T-helper 17 cell (primary cell): ENCODE measurements at regions not wholly inside any gene's neighbourhood (a gene's known extent, or its start where the extent isn't known, plus 50 kb on each side); places are given as distances from the start of the nearest gene placed in this dataset.

Experiments used
- ATAC-seq: fragments of 150-1000 bp; cut with Tn5 transposase; 2 replicates; pipeline ENCODE4 v1.10.0; 2021; ENCODE audit warnings: mild to moderate bottlenecking, moderate library complexity
- DNase-seq, 3 donors: peaks; one replicate each; pipeline versions ENCODE4 v3.0.0 to v3.0.0-alpha.2; 2020 to 2021
- H3K9me3 ChIP-seq: one replicate; pipeline ENCODE4 v1.7.0; 2013; ENCODE audit warnings: low read length, mild to moderate bottlenecking; ENCODE audit not compliant: control insufficient read depth, poor library complexity, severe bottlenecking
- H3K27ac Mint-ChIP-seq: one replicate; pipeline ENCODE4 v1.8.0; 2022; ENCODE audit warnings: mild to moderate bottlenecking, moderate library complexity, mixed read lengths
- H3K27me3 Mint-ChIP-seq: one replicate; pipeline ENCODE4 v1.8.0; 2022; ENCODE audit warnings: mixed read lengths
- H3K36me3 Mint-ChIP-seq: one replicate; pipeline ENCODE4 v1.8.0; 2022; ENCODE audit warnings: low read depth, mixed read lengths
- H3K4me1 Mint-ChIP-seq: one replicate; pipeline ENCODE4 v1.8.0; 2022; ENCODE audit warnings: mild to moderate bottlenecking, mixed read lengths
- H3K4me3 Mint-ChIP-seq: one replicate; pipeline ENCODE4 v1.8.0; 2022; ENCODE audit warnings: mild to moderate bottlenecking, moderate library complexity, mixed read lengths

DNA sequence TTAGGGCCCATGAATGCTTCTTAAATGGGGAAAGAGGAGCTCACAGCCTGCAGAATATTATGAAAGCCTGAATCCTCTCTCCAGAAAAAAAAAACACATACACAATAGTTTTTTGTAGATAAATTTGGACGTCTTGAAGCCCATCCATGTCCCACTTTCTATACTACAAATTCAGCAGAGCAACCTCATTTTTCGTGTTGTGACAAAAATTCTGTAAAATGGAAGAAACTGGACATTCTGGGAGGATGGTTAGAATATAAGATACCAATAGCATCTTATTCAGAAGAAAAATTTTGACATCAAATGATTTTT, 102.1 kb downstream of the ZNF281 start:
- DNase-seq (no peak), ATAC-seq (no peak)
- Mint-ChIP-seq H3K27ac (peak overlapping the region; percentile 47), H3K4me1 (peaks cover 14% of the 10 kb centered on the region), H3K27me3 (peaks cover 5% of the 10 kb centered on the region), H3K36me3 (peaks cover 2% of the 10 kb centered on the region), H3K4me3 (no peak overlapping the region)
- H3K9me3 ChIP-seq, result no peaks in the 10 kb centered on the region

DNA sequence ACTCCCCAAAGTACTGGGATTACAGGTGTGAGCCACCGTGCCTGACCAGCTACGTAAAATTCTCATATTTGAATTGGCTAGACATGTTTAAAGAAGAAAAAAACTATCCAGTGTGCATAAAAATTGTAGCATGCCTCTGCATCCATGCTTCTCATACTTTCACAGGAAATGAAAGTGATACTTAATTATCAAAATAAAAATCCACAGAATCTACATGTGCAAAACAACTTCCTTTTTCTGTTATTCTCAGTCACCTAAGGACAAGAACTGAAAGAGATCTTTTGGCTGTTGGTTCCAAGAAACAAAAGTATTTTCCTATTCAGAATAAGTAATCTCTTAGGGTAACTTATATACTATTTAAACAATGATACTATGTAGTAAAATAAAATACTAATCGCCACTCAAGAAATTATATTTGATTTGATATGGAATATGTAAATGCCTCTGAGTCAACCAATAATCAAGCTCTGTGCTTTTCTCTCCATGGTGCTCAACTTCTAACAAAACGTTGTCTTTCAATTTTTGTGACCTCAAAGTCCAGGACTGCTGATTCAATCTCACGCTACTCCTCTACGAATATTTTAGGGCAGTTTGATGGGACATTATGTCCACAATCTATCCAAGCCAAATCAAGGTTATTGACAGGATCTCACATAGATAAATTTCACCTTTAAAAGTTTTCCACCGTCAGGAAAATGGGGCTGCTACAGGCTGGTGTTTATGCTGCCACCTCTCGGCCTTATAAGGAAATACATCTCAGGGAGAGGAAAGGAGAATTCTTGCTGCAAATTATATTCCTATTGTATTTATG, 102.7 kb downstream of the ZNF281 start:
- peak; percentile 63 for ATAC-seq
- H3K27me3 Mint-ChIP-seq, result peaks cover under 1% of the 10 kb centered on the region

GRCh38 chr1:200305806-200306205, 104.0 kb downstream of the ZNF281 start:
- ATAC-seq, result no peak
- H3K4me1 Mint-ChIP-seq, result peaks cover 14% of the 10 kb centered on the region
- H3K27ac Mint-ChIP-seq, result no peak overlapping the region
- peaks cover 2% of the 10 kb centered on the region for H3K36me3 Mint-ChIP-seq
- DNase-seq, result no peak
- no peaks in the 10 kb centered on the region for H3K9me3 ChIP-seq
- no peaks in the 10 kb centered on the region for H3K27me3 Mint-ChIP-seq
- H3K4me3 Mint-ChIP-seq, result no peak overlapping the region

More for the DNA sequence above, 102.7 kb downstream of the ZNF281 start:
- H3K36me3 Mint-ChIP-seq, result peaks cover 2% of the 10 kb centered on the region
- H3K4me3 Mint-ChIP-seq, result peak overlapping the region; percentile 62
- DNase-seq, result no peak
- no peaks in the 10 kb centered on the region for H3K9me3 ChIP-seq
- H3K4me1 Mint-ChIP-seq, result peaks cover 14% of the 10 kb centered on the region
- peak overlapping the region; percentile 47 for H3K27ac Mint-ChIP-seq

- H3K4me3 Mint-ChIP-seq, result no peak overlapping the region
- H3K27ac Mint-ChIP-seq, result no peak overlapping the region
Observed at GRCh38 chr1:200304171-200304570, 105.7 kb downstream of the ZNF281 start.

GRCh38 chr1:200302921-200303290, 106.9 kb downstream of the ZNF281 start:
- DNase-seq, result no peak
- H3K4me3 Mint-ChIP-seq, result peak overlapping the region; percentile 89
- peaks cover 6% of the 10 kb centered on the region for H3K27me3 Mint-ChIP-seq
- H3K36me3 Mint-ChIP-seq, result peaks cover 3% of the 10 kb centered on the region
- H3K4me1 Mint-ChIP-seq, result peaks cover 15% of the 10 kb centered on the region
- no peak for ATAC-seq
- peak overlapping the region; percentile 83 for H3K27ac Mint-ChIP-seq
- no peaks in the 10 kb centered on the region for H3K9me3 ChIP-seq

More at GRCh38 chr1:200304171-200304570, 105.7 kb downstream of the ZNF281 start:
- Mint-ChIP-seq H3K4me1 (peaks cover 18% of the 10 kb centered on the region), H3K27me3 (peaks cover 6% of the 10 kb centered on the region), H3K36me3 (peaks cover 1% of the 10 kb centered on the region)
- no peaks in the 10 kb centered on the region for H3K9me3 ChIP-seq
- ATAC-seq, result no peak
- DNase-seq, result no peak

GRCh38 chr1:200302192-200302920, 107.5 kb downstream of the ZNF281 start:
- Mint-ChIP-seq H3K27me3 (peaks cover 6% of the 10 kb centered on the region), H3K4me3 (peak overlapping the region; percentile 89), H3K4me1 (peaks cover 13% of the 10 kb centered on the region), H3K36me3 (peaks cover 3% of the 10 kb centered on the region), H3K27ac (peak overlapping the region; percentile 83)
- no peaks in the 10 kb centered on the region for H3K9me3 ChIP-seq
- ATAC-seq (peak; percentile 95), DNase-seq (peak; percentile 30 to 51 (median 49))

DNA sequence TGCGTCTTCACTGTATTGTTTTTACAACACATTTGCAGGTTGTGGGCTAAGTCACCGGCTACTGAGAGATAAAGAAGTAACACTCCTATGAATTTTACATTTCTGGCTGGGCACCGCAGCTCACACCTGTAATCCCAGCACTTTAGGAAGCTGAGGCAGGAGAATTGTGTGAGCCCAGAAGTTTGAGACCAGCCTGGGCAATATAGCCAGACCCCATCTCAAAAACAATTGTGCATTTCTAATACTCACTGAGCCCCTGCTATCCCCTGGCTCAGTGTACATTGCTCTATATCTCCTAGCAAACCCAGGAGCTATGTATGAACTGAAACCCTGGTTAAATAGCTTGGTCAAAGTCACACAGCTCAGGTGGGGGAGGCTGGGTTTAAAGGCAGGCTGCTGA, 108.7 kb downstream of the ZNF281 start:
- DNase-seq (no peak), ATAC-seq (no peak)
- H3K27me3 Mint-ChIP-seq, result peaks cover 6% of the 10 kb centered on the region
- H3K36me3 Mint-ChIP-seq, result peaks cover 3% of the 10 kb centered on the region
- H3K4me3 Mint-ChIP-seq, result no peak overlapping the region
- H3K9me3 ChIP-seq, result no peaks in the 10 kb centered on the region
- H3K4me1 Mint-ChIP-seq, result peaks cover 12% of the 10 kb centered on the region
- H3K27ac Mint-ChIP-seq, result peak overlapping the region; percentile 83

DNA sequence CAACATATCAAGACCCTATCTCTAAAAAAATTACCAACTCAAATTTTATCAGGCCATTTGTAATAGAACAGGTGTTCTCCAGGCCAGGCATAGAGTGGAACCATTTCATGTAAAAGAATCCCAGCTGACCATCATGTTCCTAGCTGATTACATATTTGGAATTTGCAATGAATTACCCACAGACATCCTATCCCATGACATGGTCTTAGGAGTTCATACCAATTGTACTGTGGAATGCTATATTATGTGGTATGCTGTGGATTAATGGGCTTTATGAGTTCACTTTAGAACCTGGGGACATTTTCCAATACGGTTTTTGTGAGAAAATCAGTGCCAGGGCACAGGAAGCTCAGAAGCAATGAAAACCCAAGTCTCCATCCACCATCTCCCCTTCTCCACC, 110.3 kb downstream of the ZNF281 start:
- no peak for DNase-seq
- Mint-ChIP-seq H3K36me3 (peaks cover 3% of the 10 kb centered on the region), H3K27ac (no peak overlapping the region), H3K27me3 (peaks cover 6% of the 10 kb centered on the region), H3K4me3 (no peak overlapping the region), H3K4me1 (peaks cover 12% of the 10 kb centered on the region)
- no peaks in the 10 kb centered on the region for H3K9me3 ChIP-seq
- ATAC-seq, result no peak

GRCh38 chr1:200298242-200298641, 111.6 kb downstream of the ZNF281 start:
- H3K27me3 Mint-ChIP-seq, result peaks cover 6% of the 10 kb centered on the region
- H3K36me3 Mint-ChIP-seq, result peaks cover 3% of the 10 kb centered on the region
- H3K4me3 Mint-ChIP-seq, result no peak overlapping the region
- no peaks in the 10 kb centered on the region for H3K9me3 ChIP-seq
- H3K4me1 Mint-ChIP-seq, result peaks cover 14% of the 10 kb centered on the region
- H3K27ac Mint-ChIP-seq, result no peak overlapping the region
- ATAC-seq, result no peak
- DNase-seq, result no peak

GRCh38 chr1:200296091-200296661, 113.7 kb downstream of the ZNF281 start:
- Mint-ChIP-seq H3K36me3 (peaks cover 3% of the 10 kb centered on the region), H3K4me1 (peaks cover 10% of the 10 kb centered on the region), H3K27ac (no peak overlapping the region), H3K4me3 (no peak overlapping the region), H3K27me3 (peaks cover 6% of the 10 kb centered on the region)
- ATAC-seq, result no peak
- H3K9me3 ChIP-seq, result no peaks in the 10 kb centered on the region
- DNase-seq, result no peak

DNA sequence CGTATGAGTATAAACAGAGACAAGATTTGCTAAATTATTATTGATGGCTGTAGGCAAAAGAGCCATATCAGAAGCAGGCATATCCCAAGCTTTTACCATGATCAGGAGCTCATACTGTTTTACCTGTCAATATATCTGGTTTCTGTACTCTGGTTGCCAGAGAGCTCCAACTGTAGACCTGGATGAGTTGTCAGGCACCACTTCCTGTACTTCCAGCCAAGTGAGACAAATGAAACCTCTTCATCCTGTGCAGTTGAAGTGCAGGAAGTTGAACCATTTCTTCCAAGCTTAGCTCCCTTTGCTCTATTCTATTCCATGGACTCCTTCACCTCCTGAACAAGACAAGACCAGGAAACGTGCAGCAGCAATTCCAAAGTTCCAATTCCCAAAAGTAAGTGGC, 115.6 kb downstream of the ZNF281 start:
- H3K9me3 ChIP-seq, result no peaks in the 10 kb centered on the region
- no peak overlapping the region for H3K27ac Mint-ChIP-seq
- no peak overlapping the region for H3K4me3 Mint-ChIP-seq
- H3K36me3 Mint-ChIP-seq, result peaks cover 3% of the 10 kb centered on the region
- ATAC-seq (no peak), DNase-seq (no peak)
- H3K4me1 Mint-ChIP-seq, result peaks cover 3% of the 10 kb centered on the region
- H3K27me3 Mint-ChIP-seq, result no peaks in the 10 kb centered on the region

- Mint-ChIP-seq H3K4me3 (no peak overlapping the region), H3K4me1 (peaks cover 3% of the 10 kb centered on the region), H3K36me3 (no peaks in the 10 kb centered on the region), H3K27me3 (no peaks in the 10 kb centered on the region), H3K27ac (no peak overlapping the region)
- DNase-seq, result no peak
- no peak for ATAC-seq
- no peaks in the 10 kb centered on the region for H3K9me3 ChIP-seq
Observed at GRCh38 chr1:200292699-200293098, 117.1 kb downstream of the ZNF281 start.

- no peak for DNase-seq
- Mint-ChIP-seq H3K4me1 (peaks cover 3% of the 10 kb centered on the region), H3K27ac (no peak overlapping the region), H3K27me3 (no peaks in the 10 kb centered on the region), H3K4me3 (no peak overlapping the region), H3K36me3 (no peaks in the 10 kb centered on the region)
- no peaks in the 10 kb centered on the region for H3K9me3 ChIP-seq
- no peak for ATAC-seq
Observed at GRCh38 chr1:200291106-200291505, 118.7 kb downstream of the ZNF281 start.
